WTC11 (cell line): ENCODE measurements at regions not wholly inside any gene's neighbourhood (a gene's known extent, or its start where the extent isn't known, plus 50 kb on each side); places are given as distances from the start of the nearest gene placed in this dataset.

Experiments
- CREB1 ChIP-seq: sonication (generic); formaldehyde crosslinking; IDR thresholded peaks from 2 replicates; pipeline ENCODE4 v1.8.0; 2023; ENCODE audit warnings: mild to moderate bottlenecking, missing genetic modification reagents
- ETV6 ChIP-seq: sonication (generic); formaldehyde crosslinking; IDR thresholded peaks from 2 replicates; pipeline ENCODE4 v1.8.1; 2022; ENCODE audit warnings: mild to moderate bottlenecking, missing genetic modification reagents
- JAZF1 ChIP-seq: fragments of 250-450 bp; sonication (Bioruptor Pico); IDR thresholded peaks from 2 replicates; pipeline ENCODE4 v1.9.0; 2021; ENCODE audit warnings: moderate library complexity, mild to moderate bottlenecking, inconsistent platforms
- NFE2L1 ChIP-seq: sonication (generic); formaldehyde crosslinking; IDR thresholded peaks from 2 replicates; pipeline ENCODE4 v1.8.1; 2023; ENCODE audit warnings: missing genetic modification reagents
- NR3C1 ChIP-seq: sonication (generic); formaldehyde crosslinking; conservative IDR thresholded peaks from 2 replicates; pipeline ENCODE4 v1.8.1; 2023; ENCODE audit warnings: low read depth, mild to moderate bottlenecking, missing genetic modification reagents
- ZBTB21 ChIP-seq: sonication (generic); formaldehyde crosslinking; IDR thresholded peaks from 2 replicates; pipeline ENCODE4 v1.8.1; 2023; ENCODE audit warnings: mild to moderate bottlenecking, missing genetic modification reagents, borderline replicate concordance
- TF ChIP-seq, protein P1 (sequence below): fragments of 200-600 bp; IDR thresholded peaks from 2 replicates; pipeline ENCODE4 v1.8.0; 2022; ENCODE audit warnings: antibody characterized with exemption
- TF ChIP-seq, protein P2 (sequence below): sonication (generic); formaldehyde crosslinking; IDR thresholded peaks from 2 replicates; pipeline ENCODE4 v1.8.0; 2022; ENCODE audit warnings: missing genetic modification reagents
- TF ChIP-seq, protein P3 (sequence below): sonication (generic); formaldehyde crosslinking; IDR thresholded peaks from 2 replicates; pipeline ENCODE4 v1.8.1; 2022; ENCODE audit warnings: low read depth, mild to moderate bottlenecking, moderate library complexity, missing genetic modification reagents, borderline replicate concordance
- TF ChIP-seq, protein P4 (sequence below): sonication (generic); formaldehyde crosslinking; IDR thresholded peaks from 2 replicates; pipeline ENCODE4 v1.8.0; 2022; ENCODE audit warnings: mild to moderate bottlenecking, missing genetic modification reagents
- TF ChIP-seq, protein P5 (sequence below): fragments of 250-450 bp; sonication (Bioruptor Pico); IDR thresholded peaks from 2 replicates; pipeline ENCODE4 v1.9.0; 2021; ENCODE audit warnings: mild to moderate bottlenecking, borderline replicate concordance
- TF ChIP-seq, protein P6 (sequence below): sonication (generic); formaldehyde crosslinking; conservative IDR thresholded peaks from 2 replicates; pipeline ENCODE4 v1.8.1; 2023; ENCODE audit warnings: mild to moderate bottlenecking, low read depth, missing genetic modification reagents, moderate library complexity

DNA sequence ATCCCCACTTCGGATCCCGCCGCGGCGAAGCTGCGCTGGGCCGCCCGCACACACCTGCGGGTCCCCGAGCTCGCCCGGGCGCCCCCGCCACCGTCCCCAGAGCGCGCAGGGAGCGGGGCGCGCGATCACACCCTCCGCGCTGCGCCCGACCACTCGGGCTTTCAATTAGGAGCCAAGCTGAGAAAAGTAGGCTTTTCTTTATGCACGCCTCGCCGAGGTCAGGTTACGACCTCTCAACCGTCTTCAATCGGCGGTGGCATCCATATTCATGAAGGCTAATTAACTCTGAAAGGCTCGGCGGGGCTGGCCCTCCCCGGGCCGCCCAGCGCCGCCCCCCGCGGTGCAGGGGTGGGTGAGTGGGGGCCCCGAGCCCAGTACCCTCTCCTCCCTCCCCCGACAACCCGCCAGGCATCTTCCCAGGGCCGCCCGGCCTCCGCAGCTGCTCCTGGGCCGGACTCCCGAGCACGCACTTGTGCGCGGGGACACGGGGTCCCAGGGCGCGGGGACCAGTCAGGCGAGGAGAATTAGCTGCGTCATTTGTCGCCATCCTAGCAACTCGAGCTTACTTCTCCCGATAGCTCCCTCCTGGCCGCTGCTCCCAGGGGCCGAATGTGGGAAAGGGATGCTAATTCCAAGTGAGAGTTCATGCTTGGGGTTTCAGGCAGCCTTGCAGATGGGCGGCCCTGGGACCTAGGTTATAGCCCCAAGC, 155.5 kb upstream of the LYZL2 start:
- TF ChIP-seq JAZF1 (CRISPR knock-in tag) = no peak
- TF ChIP-seq, protein P1, sequence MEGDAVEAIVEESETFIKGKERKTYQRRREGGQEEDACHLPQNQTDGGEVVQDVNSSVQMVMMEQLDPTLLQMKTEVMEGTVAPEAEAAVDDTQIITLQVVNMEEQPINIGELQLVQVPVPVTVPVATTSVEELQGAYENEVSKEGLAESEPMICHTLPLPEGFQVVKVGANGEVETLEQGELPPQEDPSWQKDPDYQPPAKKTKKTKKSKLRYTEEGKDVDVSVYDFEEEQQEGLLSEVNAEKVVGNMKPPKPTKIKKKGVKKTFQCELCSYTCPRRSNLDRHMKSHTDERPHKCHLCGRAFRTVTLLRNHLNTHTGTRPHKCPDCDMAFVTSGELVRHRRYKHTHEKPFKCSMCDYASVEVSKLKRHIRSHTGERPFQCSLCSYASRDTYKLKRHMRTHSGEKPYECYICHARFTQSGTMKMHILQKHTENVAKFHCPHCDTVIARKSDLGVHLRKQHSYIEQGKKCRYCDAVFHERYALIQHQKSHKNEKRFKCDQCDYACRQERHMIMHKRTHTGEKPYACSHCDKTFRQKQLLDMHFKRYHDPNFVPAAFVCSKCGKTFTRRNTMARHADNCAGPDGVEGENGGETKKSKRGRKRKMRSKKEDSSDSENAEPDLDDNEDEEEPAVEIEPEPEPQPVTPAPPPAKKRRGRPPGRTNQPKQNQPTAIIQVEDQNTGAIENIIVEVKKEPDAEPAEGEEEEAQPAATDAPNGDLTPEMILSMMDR = no peak
- TF ChIP-seq CREB1 (CRISPR knock-in tag) = no peak
- TF ChIP-seq, protein P2, sequence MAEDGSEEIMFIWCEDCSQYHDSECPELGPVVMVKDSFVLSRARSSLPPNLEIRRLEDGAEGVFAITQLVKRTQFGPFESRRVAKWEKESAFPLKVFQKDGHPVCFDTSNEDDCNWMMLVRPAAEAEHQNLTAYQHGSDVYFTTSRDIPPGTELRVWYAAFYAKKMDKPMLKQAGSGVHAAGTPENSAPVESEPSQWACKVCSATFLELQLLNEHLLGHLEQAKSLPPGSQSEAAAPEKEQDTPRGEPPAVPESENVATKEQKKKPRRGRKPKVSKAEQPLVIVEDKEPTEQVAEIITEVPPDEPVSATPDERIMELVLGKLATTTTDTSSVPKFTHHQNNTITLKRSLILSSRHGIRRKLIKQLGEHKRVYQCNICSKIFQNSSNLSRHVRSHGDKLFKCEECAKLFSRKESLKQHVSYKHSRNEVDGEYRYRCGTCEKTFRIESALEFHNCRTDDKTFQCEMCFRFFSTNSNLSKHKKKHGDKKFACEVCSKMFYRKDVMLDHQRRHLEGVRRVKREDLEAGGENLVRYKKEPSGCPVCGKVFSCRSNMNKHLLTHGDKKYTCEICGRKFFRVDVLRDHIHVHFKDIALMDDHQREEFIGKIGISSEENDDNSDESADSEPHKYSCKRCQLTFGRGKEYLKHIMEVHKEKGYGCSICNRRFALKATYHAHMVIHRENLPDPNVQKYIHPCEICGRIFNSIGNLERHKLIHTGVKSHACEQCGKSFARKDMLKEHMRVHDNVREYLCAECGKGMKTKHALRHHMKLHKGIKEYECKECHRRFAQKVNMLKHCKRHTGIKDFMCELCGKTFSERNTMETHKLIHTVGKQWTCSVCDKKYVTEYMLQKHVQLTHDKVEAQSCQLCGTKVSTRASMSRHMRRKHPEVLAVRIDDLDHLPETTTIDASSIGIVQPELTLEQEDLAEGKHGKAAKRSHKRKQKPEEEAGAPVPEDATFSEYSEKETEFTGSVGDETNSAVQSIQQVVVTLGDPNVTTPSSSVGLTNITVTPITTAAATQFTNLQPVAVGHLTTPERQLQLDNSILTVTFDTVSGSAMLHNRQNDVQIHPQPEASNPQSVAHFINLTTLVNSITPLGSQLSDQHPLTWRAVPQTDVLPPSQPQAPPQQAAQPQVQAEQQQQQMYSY = no peak
- TF ChIP-seq NR3C1 (CRISPR knock-in tag) = no peak
- TF ChIP-seq, protein P3, sequence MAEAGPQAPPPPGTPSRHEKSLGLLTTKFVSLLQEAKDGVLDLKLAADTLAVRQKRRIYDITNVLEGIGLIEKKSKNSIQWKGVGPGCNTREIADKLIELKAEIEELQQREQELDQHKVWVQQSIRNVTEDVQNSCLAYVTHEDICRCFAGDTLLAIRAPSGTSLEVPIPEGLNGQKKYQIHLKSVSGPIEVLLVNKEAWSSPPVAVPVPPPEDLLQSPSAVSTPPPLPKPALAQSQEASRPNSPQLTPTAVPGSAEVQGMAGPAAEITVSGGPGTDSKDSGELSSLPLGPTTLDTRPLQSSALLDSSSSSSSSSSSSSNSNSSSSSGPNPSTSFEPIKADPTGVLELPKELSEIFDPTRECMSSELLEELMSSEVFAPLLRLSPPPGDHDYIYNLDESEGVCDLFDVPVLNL (CRISPR knock-in tag) = no peak
- TF ChIP-seq, protein P4, sequence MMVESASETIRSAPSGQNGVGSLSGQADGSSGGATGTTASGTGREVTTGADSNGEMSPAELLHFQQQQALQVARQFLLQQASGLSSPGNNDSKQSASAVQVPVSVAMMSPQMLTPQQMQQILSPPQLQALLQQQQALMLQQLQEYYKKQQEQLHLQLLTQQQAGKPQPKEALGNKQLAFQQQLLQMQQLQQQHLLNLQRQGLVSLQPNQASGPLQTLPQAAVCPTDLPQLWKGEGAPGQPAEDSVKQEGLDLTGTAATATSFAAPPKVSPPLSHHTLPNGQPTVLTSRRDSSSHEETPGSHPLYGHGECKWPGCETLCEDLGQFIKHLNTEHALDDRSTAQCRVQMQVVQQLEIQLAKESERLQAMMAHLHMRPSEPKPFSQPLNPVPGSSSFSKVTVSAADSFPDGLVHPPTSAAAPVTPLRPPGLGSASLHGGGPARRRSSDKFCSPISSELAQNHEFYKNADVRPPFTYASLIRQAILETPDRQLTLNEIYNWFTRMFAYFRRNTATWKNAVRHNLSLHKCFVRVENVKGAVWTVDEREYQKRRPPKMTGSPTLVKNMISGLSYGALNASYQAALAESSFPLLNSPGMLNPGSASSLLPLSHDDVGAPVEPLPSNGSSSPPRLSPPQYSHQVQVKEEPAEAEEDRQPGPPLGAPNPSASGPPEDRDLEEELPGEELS (CRISPR knock-in tag) = no peak
- TF ChIP-seq ZBTB21 (CRISPR knock-in tag) = no peak
- TF ChIP-seq, protein P5, sequence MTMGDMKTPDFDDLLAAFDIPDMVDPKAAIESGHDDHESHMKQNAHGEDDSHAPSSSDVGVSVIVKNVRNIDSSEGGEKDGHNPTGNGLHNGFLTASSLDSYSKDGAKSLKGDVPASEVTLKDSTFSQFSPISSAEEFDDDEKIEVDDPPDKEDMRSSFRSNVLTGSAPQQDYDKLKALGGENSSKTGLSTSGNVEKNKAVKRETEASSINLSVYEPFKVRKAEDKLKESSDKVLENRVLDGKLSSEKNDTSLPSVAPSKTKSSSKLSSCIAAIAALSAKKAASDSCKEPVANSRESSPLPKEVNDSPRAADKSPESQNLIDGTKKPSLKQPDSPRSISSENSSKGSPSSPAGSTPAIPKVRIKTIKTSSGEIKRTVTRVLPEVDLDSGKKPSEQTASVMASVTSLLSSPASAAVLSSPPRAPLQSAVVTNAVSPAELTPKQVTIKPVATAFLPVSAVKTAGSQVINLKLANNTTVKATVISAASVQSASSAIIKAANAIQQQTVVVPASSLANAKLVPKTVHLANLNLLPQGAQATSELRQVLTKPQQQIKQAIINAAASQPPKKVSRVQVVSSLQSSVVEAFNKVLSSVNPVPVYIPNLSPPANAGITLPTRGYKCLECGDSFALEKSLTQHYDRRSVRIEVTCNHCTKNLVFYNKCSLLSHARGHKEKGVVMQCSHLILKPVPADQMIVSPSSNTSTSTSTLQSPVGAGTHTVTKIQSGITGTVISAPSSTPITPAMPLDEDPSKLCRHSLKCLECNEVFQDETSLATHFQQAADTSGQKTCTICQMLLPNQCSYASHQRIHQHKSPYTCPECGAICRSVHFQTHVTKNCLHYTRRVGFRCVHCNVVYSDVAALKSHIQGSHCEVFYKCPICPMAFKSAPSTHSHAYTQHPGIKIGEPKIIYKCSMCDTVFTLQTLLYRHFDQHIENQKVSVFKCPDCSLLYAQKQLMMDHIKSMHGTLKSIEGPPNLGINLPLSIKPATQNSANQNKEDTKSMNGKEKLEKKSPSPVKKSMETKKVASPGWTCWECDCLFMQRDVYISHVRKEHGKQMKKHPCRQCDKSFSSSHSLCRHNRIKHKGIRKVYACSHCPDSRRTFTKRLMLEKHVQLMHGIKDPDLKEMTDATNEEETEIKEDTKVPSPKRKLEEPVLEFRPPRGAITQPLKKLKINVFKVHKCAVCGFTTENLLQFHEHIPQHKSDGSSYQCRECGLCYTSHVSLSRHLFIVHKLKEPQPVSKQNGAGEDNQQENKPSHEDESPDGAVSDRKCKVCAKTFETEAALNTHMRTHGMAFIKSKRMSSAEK (CRISPR knock-in tag) = no peak
- peak; percentile 71; the same call in 1 of the 2 replicates for TF ChIP-seq NFE2L1 (CRISPR knock-in tag)
- TF ChIP-seq ETV6 (CRISPR knock-in tag) = no peak
- TF ChIP-seq, protein P6, sequence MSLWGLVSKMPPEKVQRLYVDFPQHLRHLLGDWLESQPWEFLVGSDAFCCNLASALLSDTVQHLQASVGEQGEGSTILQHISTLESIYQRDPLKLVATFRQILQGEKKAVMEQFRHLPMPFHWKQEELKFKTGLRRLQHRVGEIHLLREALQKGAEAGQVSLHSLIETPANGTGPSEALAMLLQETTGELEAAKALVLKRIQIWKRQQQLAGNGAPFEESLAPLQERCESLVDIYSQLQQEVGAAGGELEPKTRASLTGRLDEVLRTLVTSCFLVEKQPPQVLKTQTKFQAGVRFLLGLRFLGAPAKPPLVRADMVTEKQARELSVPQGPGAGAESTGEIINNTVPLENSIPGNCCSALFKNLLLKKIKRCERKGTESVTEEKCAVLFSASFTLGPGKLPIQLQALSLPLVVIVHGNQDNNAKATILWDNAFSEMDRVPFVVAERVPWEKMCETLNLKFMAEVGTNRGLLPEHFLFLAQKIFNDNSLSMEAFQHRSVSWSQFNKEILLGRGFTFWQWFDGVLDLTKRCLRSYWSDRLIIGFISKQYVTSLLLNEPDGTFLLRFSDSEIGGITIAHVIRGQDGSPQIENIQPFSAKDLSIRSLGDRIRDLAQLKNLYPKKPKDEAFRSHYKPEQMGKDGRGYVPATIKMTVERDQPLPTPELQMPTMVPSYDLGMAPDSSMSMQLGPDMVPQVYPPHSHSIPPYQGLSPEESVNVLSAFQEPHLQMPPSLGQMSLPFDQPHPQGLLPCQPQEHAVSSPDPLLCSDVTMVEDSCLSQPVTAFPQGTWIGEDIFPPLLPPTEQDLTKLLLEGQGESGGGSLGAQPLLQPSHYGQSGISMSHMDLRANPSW = no peak
